ENCODE measurements at regions not wholly inside any gene's neighbourhood (a gene's known extent, or its start where the extent isn't known, plus 50 kb on each side); places are given as distances from the start of the nearest gene placed in this dataset.

- TF ChIP-seq CTCF (IDR thresholded peaks at IDR 0.05; ENCODE audit: low read depth, low read length, poor library complexity, severe bottlenecking) = no peak
- no peak for TF ChIP-seq EZH2phosphoT487 (IDR thresholded peaks at IDR 0.05; ENCODE audit: borderline replicate concordance, low read length)
Observed at GRCh38 chr5:2587189-2588031, 164.1 kb downstream of the IRX2 start.

All from DOHH2 (cell line).